ENCODE measurements at regions not wholly inside any gene's neighbourhood (a gene's known extent, or its start where the extent isn't known, plus 50 kb on each side); places are given as distances from the start of the nearest gene placed in this dataset.

DNA sequence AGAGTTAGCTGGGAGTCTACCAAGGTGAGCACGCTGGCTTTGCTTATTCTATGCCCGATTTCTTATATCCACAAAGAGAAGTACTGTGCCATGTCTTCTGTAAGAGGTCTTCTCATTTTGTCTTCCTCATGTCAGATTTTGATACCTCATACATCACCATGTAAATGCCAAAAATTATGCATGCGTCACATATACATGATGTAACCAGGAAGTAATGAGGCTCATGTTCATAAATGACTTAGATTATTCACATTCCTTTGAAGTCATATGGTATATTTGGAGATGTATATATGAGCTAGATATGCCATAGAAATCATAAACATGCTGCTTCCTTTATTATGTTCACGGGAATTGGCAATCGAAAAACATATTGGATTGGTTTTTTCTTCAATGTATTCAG, 97.7 kb upstream of the CELF2 start:
- DNase-seq: no peak

DNA sequence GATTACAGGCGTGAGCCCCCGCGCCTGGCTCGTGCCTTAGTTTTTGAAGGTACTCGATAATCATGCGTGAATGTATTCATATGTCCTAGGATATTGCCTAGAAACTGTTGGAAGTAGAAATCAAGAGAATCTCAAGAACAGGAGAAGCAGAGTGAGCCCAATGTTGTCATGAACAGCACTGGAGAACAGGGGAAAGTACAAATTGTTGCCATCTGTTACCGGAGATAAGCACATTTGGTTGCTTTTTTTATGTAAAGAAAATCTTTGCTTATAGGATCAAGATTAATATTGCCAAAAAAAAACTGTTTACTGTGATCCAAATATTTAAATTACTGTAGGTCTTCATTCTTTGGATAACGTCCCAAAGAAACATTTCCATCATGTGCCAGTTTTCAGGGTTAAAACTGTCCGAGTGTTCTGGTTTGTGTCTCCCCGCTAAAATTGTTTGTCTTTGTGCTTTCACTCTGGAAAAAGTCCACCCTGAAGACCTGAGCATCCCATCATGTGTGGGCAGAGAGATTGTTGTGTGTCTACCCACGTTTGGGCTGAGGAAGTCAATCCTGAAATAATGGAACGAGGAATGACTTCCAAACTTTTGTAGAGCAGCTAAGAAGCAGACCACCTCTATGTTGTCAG, 95.7 kb upstream of the CELF2 start:
- no peak for DNase-seq

DNA sequence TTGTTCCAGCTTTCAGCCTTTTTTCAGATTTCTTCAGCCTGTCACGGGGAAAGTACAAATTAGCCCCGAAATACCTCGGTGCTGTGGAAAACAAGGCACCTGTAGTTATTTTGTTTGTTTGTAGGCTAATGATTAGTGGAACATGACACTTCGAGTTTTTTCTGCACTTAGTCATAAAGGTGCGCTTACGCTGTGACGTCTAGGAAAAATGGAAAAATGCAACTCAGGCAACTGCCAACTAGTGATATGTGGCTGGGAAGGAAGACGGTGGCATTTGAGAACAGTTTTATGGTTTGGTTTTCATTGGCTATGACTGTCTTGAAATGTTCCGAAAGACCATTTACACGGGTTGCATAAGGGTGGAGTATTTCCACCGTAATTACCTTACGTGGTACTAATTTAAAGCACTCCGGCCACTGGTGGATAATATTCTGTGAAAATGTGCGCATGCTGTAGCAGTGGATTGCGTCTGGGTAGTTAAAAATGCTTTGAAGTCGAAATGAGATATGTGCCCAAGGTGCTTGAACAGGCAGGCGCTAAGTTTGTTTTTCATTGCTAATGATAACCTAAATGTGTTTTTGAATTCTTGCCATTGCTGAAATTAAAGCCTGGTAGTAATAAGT, 94.5 kb upstream of the CELF2 start:
- no peak for DNase-seq

- no peak for DNase-seq
Observed at GRCh38 chr10:10925667-10926066, 92.0 kb upstream of the CELF2 start.

GRCh38 chr10:10927608-10928007, 90.1 kb upstream of the CELF2 start:
- no peak for DNase-seq

GRCh38 chr10:10930979-10931743, 86.5 kb upstream of the CELF2 start:
- no peak for DNase-seq

- no peak for DNase-seq
Observed at GRCh38 chr10:10935032-10935431, 82.6 kb upstream of the CELF2 start.

DNA sequence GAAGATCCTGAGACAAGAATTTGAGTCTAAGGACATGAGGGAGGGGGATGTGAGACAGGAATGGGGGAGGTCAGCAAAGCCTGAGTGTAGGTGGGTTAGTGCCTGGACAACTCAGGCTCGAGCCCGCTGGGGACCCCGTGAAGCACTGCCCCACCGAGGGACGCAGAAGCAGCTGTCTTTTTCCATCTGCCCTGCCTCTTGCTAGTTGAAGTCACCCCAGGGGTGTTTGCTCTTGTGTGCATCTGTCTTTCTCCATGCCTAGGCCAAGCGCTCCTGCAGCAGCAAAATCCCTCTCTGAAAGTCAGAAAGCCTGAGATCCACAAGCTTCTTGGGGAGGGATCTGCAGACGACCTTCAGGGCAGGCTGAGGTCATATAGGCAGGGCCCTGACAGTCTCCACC, 79.0 kb upstream of the CELF2 start:
- DNase-seq: no peak

- DNase-seq: no peak
Observed at GRCh38 chr10:10941127-10941730, 76.4 kb upstream of the CELF2 start.

- DNase-seq: no peak
Observed at GRCh38 chr10:10942441-10942840, 75.2 kb upstream of the CELF2 start.

GRCh38 chr10:10946081-10946480, 71.6 kb upstream of the CELF2 start:
- DNase-seq: no peak

GRCh38 chr10:10946801-10947200, 70.9 kb upstream of the CELF2 start:
- no peak for DNase-seq

DNA sequence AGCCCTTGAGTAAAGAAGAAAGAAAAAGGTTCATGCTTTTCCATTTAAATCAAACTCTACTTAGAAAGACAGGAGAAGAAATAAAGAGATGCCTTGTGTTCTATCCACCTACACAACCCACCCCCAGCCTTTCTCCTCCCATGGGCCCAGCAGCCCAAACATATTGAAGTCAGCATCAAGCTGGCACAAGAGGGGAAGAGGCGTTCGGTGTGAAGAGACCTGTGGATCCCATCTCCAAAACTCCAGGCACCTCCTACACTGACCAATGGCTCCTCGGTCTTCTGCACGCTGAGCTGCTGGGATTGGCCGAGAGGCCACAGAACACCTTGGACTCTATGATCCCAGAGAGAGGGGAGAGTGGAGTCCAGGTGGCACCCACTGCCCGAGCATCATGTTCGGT, 66.0 kb upstream of the CELF2 start:
- DNase-seq: no peak

GRCh38 chr10:10952800-10953199, 64.9 kb upstream of the CELF2 start:
- no peak for DNase-seq

DNA sequence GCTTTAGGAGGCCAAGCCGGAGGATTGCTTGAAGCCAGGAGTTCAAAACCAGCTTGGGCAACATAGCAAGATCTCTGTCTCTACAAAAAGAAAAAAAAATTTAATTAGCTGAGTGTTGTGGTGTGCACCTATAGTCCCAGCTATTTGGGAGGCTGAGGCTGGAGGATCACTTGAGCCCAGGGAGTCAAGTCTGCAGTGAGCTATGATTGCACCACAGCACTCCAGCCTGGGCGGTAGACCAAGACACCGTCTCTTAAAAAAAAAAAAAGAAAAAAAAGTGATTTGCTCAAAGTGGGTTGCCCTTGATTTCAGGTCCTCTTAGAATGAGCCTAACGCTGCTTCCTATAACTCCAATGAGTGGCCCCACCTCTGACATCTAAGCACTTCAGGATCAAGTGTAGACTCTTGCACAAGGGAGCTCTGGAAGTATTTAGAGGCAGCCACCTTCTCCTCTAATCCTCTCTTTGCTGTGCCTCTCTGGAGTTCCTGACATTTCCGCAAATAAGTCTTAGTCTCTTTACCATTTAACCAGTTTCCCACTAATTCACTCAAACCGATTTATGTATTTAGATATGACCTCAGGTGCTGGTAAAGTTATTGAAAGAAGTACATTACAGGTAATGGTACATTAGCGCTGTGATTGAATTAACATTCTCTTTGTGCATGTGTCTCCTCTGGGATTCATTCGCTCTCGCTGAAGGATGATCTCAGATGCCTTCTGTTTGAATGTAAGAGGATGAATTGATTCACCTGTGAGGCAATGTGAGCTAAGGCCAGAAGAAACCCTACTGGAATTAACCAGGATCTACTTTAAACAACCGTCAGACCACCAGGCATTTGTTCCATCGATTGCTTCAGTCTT, 60.8 kb upstream of the CELF2 start:
- DNase-seq: no peak

DNA sequence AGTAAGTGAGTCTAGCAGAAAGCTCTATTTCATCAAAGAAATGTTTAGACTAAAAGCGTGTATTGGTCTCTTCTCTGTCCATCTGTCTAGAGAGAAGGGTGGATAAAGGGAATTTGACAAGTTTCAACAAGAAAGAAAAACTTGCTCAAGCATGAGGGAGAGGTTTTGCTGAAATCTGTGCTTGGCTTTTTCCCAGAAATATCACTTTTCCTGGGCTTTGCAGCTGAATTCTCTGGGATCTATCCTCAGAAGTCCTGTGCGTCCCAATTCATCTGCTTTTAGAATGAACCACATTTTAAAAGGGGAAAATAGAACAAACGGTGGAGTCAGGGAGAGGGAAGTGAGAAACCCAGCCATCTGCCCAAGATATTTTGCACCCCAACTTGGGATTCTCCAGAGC, 59.6 kb upstream of the CELF2 start:
- DNase-seq: no peak

DNA sequence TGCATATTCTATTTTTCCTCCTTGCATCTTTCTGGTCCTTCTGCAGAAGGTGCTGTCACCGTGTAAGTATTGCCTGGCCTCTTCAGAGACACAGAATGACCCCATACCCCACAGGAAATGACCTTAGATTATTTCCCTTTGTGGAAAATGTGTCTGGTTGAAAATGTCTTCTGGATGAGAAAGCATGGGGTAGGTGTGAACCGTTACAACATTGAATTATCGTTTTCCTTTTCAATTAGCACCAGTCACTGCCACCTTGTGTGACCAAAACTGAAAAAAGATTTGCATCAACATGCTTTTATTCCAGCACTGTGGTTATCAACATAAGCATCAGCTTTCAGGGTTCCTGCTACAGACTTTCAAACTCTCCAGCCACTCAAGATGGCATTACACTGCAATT, 58.0 kb upstream of the CELF2 start:
- no peak for DNase-seq

- DNase-seq: no peak
Observed at GRCh38 chr10:10960534-10960933, 57.1 kb upstream of the CELF2 start.

DNA sequence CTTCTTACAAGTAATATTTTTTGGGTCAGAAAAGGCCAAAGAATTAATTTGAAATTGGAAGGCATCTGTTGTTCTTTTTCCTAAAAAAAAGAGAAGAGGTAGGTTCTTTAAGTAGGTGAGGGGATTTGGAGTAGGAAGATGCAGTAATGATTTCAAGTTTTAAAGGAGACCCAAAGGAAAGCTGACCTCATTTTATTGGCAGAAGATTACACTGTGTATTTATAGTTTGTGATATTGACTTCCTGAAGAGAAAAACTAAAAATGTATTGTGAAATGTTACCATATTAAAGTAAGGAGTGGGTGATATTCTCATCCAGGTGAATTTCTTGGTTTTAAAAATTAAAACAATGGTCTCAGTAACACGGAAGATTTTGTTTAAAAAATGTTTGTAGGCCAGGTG, 56.6 kb upstream of the CELF2 start:
- DNase-seq: no peak

DNA sequence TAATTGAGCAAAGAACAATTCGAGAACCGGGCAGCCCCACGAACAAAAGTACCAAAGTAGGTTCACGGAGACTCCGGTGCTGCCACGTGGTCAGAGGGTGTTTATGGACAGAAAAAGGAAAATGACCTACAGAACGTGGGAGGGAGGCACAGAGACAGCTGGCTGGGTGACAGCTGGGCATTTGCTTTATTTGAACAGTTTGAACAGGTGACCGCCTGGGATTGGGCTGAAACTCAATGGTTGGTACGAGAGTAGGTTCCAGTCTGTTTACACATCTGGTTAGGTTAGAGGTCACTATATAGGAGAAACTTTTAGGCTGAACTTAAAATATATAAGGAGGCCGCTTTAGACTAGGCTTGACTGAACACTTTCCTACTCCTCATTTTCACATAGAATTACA, 50.6 kb upstream of the CELF2 start:
- no peak for DNase-seq

- no peak for DNase-seq
Observed at GRCh38 chr10:10967581-10968256, 50.0 kb upstream of the CELF2 start.

Measured in NCI-H510A treated with DMSO at 0.1 percent for 48 hours (cell line).